GM18505 (cell line): ENCODE measurements at regions not wholly inside any gene's neighbourhood (a gene's known extent, or its start where the extent isn't known, plus 50 kb on each side); places are given as distances from the start of the nearest gene placed in this dataset.

Source experiments
- ATAC-seq: cut with Tn5 transposase; IDR thresholded peaks from one replicate; pipeline ENCODE4 v1.9.1; 2021; ENCODE audit not compliant: unreplicated experiment
- POLR2A ChIP-seq: IDR thresholded peaks from 4 replicates; pipeline ENCODE4 v1.6.1; 2011; ENCODE audit warnings: borderline replicate concordance; ENCODE audit not compliant: insufficient read depth, insufficient read length; ENCODE audit errors: extremely low read depth

- no peak for ATAC-seq
- no peak for TF ChIP-seq POLR2A
These were observed 97.8 kb downstream of the ZNF674 start for GRCh38 chrX:46447384-46447783.

DNA sequence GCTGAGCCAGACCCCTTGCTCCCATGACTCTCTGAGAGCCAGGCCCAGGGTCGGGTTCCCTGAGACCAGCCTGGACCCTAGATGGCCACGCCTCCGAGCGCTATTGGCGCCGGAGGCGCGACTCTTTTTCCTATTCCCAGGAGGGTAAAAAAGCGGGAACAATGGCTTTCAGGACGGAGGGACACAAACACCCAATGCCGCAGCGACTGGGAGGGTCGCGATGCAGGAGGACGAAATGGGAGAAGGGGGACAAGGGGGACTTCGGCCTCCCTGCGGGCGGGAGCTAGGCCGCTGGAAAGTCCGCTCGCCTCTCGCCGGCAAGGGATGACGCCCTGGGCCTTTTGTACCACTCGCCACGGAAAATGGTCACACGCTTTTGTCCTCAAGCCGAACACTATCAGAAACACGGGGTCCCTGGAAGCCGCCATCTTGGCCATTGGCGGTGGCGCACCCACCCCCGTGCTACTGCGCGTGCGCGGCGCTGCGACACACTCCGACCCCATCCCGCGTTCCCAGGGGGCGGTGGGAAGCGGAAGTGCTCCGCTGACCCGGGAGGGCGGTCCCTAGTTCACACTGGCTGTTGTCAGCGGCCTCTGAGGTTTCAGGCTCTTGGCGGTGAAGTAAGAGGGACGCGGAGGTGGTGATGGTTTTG is 98.4 kb downstream of the ZNF674 start:
- TF ChIP-seq POLR2A, result peak; percentile 76
- ATAC-seq, result peak; percentile 89

DNA sequence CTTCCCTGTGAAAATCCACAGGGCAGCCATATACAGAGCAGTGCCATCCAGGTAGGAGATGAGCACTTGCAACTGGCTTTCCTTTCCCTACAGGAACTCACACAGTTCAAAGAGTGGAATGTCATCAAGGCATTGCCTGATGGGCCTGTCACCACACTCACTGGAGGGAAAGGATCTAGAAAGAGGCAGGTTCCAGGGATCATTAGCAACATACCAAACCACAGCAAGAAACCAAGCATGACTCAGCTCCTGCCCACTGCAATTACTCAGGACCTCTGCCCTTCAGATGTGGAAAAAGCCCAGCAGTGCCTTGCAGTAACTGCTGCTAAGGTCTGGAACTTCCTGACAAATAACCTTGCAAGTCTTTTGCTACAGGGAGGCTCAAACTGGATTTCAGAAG is 101.2 kb downstream of the ZNF674 start:
- ATAC-seq, result no peak
- no peak for TF ChIP-seq POLR2A

- TF ChIP-seq POLR2A, result no peak
- ATAC-seq, result no peak
These were observed 108.5 kb downstream of the ZNF674 start for GRCh38 chrX:46436744-46437143.

DNA sequence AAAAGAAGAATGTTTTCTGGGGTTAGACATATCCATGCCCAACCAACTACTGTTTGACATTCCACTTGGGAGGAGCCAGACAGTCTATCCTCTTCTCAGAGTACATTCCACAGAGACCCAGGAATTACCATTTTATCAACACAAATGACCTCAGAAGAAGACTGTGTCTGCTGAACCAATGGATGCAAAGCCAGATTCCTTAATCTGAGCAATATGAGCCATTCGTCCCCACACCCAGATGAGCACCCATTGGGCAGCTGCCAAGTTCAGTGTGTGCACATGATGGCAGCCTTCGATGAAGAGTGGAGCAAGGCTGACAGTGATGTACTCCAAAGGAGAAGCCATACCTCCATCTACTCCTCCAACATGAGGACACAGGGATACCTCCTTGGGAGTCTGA is 111.3 kb downstream of the ZNF674 start:
- TF ChIP-seq POLR2A, result no peak
- ATAC-seq, result no peak

DNA sequence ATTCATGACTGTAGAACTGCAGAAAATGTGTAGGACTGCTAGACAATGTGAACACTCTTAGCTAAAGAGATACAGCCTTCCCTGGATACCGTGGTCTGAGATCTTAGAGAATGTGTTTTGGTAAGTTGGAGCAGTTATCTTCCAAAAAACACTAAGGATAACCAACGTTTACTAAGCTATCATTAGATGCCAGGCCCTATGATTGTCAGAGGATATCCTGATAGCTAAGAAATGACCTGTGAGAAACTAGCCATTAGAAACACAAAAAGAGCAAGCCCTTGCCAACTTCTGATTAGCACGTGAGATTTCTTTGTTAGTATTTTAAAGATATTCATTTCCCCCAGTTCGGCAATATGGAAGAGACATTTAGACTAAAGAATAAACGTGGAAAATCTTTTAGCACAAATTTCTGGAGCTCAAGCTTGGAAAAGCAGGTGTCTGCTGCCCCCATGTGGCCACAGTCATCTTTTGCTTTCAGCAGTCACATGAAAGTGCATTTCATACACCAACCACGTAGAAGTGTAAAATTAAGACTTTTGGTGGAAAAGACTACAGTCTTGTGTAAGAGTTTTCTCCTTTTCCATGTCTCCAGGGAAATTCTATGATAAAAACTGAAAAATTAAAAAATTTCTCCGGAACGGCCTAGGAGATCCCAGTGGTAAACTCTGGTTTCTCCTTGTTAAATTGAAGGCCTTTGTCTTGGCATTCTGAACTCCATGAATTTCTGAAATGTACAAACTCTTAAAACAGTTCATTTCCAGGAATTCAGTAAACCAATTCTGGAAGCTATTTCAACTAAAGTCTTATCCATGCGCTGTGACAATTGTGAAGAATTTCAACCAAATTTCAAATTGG is 136.4 kb downstream of the ZNF674 start:
- no peak for TF ChIP-seq POLR2A
- no peak for ATAC-seq

DNA sequence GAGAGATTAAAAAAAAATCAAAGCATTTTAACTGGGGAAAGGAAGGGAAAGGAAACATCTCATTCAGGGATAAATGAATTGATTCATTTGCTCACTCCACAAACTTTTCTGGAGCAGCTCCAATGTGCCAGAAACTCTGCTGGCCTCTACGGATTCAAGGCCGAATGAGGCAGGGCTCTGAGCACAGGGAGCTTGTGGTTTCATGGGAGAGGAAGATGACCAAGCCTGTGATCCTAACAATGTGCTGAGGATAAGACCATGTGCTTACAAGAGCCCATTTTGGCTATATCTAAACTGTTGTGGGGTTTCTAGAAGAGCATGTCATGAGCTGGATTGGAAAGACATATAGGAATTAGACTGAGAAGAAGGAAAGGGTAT is 137.5 kb downstream of the ZNF674 start:
- no peak for TF ChIP-seq POLR2A
- ATAC-seq, result no peak

DNA sequence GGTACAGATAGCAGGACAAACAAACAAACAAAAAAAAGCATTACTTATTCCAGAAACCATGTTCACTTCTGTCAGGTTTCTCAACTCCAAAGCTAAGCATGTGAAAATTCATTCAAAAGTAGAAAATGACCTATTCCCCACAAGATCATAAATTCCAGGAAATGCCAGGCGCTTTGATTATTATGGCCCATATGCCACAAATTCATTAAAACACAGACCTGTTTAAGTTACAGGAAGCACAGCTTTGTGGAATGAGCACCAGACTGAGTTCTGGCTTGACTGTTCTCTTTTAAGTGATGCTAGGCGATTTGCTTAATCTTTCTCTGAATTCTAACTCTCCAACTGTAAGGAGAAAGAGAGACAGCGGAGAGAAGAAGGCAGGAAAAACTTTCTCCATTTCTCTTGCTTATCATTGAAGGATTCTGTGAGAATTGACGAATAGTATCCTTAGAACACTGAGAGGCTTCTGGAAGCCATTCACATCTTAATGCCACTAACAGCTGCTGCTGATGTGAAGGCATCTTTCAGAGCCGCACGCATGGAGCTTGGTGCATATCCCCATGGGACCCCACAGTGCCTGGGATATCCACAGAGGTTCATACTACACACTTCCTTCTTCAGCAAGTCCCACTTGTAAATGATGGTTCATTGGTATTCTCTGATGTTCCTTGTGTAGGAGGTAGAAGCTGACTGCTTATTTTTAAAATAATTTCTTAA is 138.0 kb downstream of the ZNF674 start:
- ATAC-seq, result no peak
- no peak for TF ChIP-seq POLR2A

DNA sequence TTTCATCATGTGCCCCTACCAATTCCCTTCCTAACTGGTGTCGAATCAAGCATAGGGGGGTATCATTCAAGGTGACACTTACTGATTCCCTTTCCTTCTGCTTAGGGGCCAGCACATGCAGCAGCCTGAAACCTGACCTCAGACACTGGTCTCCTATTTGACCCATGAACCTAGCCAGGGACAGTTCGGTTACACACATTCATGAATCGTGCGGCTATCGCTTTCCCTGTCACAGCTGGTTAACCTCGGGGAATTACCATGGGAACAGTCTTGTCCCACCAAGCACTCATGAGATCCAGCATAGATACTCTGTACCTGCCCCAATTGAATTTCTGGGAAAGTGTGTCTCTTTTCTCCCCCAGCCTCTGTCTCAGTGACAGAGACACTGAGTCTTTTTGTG is 140.4 kb downstream of the ZNF674 start:
- ATAC-seq, result no peak
- no peak for TF ChIP-seq POLR2A

DNA sequence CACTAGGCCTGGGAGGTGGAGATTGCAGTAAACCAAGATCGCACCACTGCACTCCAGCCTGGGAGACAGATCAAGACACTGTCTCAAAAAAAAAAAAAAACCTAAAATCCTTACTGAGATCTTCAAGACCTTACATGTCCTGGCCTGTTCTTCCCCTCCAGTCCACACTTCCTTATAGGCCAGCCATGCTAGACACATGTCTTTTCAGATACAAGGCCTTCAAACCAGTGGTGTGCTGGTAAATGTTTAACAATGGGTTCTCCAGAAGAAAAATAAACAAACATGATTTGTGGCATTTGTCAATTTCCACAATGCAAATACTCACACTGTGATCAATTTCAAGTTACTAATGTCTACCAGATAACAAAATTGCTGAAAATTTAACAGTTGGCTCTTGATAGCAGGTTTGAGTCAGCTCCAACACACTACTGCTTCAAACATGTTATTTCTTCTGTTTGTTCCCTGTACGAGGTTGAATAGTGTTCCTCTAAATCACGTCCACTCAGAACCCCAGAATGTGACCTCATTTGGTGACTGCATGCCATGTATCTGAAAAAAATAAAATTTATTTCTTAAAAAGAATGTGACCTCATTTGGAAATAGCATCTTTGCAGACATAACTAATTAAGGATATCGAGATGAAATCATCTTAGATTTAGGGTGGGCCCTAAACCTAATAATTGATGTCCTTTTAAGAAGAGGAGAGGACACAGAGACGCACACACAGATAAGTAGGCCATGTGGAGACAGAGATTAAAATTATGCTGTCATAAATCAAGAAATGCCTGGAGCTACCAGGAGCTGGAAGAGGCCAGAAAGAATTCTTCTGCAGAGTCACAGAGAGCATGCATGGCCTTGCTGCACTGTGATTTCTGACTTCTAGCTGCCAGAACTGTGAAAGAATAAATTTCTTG is 144.4 kb downstream of the ZNF674 start:
- ATAC-seq, result no peak

DNA sequence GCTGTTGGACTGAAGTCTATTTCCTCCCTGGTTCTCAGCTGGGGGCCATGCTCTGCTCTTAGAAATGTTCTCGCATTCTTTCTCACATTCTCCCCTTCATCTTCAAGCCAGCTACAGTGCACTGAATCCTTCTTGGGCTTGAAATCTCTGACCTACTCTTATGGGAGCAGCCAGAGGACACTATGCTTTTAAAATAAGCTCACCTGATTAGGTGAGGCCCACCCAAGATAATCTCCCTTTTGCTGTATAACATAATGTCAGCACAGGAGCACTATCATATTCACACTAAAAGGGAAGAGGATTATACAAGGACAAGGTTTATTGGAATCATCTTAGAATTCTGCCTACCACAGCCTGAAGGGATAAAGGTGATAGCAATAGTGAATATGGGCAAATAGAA is 146.3 kb downstream of the ZNF674 start:
- ATAC-seq, result no peak
- no peak for TF ChIP-seq POLR2A

More for the DNA sequence above, 144.4 kb downstream of the ZNF674 start:
- no peak for TF ChIP-seq POLR2A

DNA sequence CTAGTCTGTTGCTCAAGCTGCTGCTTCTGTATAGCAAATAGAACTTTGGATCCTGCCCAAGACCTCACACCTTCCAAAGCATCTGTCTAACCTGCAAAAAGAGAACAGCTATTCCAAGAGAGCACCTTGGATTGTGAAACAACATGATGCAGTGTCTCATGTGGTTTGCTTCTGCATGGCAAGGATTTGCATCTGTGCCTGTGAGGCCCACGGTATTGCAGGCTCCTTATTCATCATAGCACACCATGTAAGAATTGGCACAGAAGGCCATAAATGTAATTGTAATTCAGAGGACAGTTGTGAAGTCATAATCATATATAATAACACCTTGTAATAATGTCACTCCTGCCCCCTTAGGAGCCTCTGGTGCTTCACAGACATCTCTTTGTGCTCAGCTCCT is 147.1 kb downstream of the ZNF674 start:
- TF ChIP-seq POLR2A, result no peak
- no peak for ATAC-seq

GRCh38 chrX:46386511-46386910 is 158.7 kb downstream of the ZNF674 start:
- ATAC-seq, result no peak
- TF ChIP-seq POLR2A, result no peak
